H9 (cell line): ENCODE measurements at regions not wholly inside any gene's neighbourhood (a gene's known extent, or its start where the extent isn't known, plus 50 kb on each side); places are given as distances from the start of the nearest gene placed in this dataset.

Source experiments
- DNase-seq: peaks from one replicate; pipeline ENCODE4 v3.0.0-alpha.2; 2017
- H2AFZ ChIP-seq: one replicate; pipeline ENCODE4 v1.6.1; 2013; ENCODE audit warnings: mild to moderate bottlenecking, low read length, control low read depth, moderate library complexity
- H2AK5ac ChIP-seq: 2 replicates; pipeline ENCODE4 v1.6.1; 2013; ENCODE audit warnings: low read length, control low read depth, mixed read lengths; ENCODE audit not compliant: insufficient read length
- H2BK120ac ChIP-seq: one replicate; pipeline ENCODE4 v1.6.1; 2013; ENCODE audit warnings: low read depth, mild to moderate bottlenecking, low read length, control low read depth, inconsistent platforms; ENCODE audit not compliant: poor library complexity, severe bottlenecking
- H2BK12ac ChIP-seq: 2 replicates; pipeline ENCODE4 v1.6.1; 2013; ENCODE audit warnings: low read length, control low read depth, mixed read lengths, low read depth; ENCODE audit not compliant: insufficient read length
- H2BK15ac ChIP-seq: 2 replicates; pipeline ENCODE4 v1.6.1; 2013; ENCODE audit warnings: low read depth, low read length, control low read depth
- H2BK20ac ChIP-seq: one replicate; pipeline ENCODE4 v1.6.1; 2013; ENCODE audit warnings: low read depth, mild to moderate bottlenecking, low read length, control low read depth, inconsistent platforms; ENCODE audit not compliant: poor library complexity, severe bottlenecking
- H2BK5ac ChIP-seq: 2 replicates; pipeline ENCODE4 v1.6.1; 2013; ENCODE audit warnings: low read length, control low read depth, mixed read lengths; ENCODE audit not compliant: insufficient read length
- H3K14ac ChIP-seq: 2 replicates; pipeline ENCODE4 v1.6.1; 2013; ENCODE audit warnings: low read length, control low read depth; ENCODE audit not compliant: insufficient read depth
- H3K18ac ChIP-seq: 2 replicates; pipeline ENCODE4 v1.6.1; 2013; ENCODE audit warnings: low read depth, mild to moderate bottlenecking, mixed read lengths, low read length, control low read depth; ENCODE audit not compliant: insufficient read length
- H3K23ac ChIP-seq: 2 replicates; pipeline ENCODE4 v1.6.1; 2013; ENCODE audit warnings: low read length, control low read depth, mixed read lengths, low read depth; ENCODE audit not compliant: insufficient read length
- H3K23me2 ChIP-seq: 2 replicates; pipeline ENCODE4 v1.6.1; 2013; ENCODE audit warnings: low read depth, mild to moderate bottlenecking, mixed read lengths, low read length, control low read depth; ENCODE audit not compliant: insufficient read length, poor library complexity, severe bottlenecking
- H3K27ac ChIP-seq: 2 replicates; pipeline ENCODE4 v1.5.1; 2013; ENCODE audit warnings: low read length, control low read depth, mixed read lengths, low read depth; ENCODE audit not compliant: insufficient read length
- H3K27me3 ChIP-seq: 2 replicates; pipeline ENCODE4 v1.6.1; 2013; ENCODE audit warnings: low read length, control low read depth, inconsistent platforms; ENCODE audit not compliant: insufficient read depth
- H3K4ac ChIP-seq: 2 replicates; pipeline ENCODE4 v1.6.1; 2013; ENCODE audit warnings: low read depth, mild to moderate bottlenecking, control low read depth, inconsistent platforms, low read length, moderate library complexity
- H3K4me1 ChIP-seq: 2 replicates; pipeline ENCODE4 v1.6.1; 2013; ENCODE audit warnings: low read length, control low read depth, inconsistent platforms; ENCODE audit not compliant: insufficient read depth
- H3K4me2 ChIP-seq: 2 replicates; pipeline ENCODE4 v1.6.1; 2013; ENCODE audit warnings: low read length, control low read depth, mixed read lengths; ENCODE audit not compliant: insufficient read length, insufficient read depth
- H3K56ac ChIP-seq: 2 replicates; pipeline ENCODE4 v1.6.1; 2013; ENCODE audit warnings: low read depth, mild to moderate bottlenecking, mixed read lengths, low read length, control low read depth; ENCODE audit not compliant: insufficient read length
- H3K79me1 ChIP-seq: 2 replicates; pipeline ENCODE4 v1.6.1; 2013; ENCODE audit warnings: low read depth, mild to moderate bottlenecking, moderate library complexity, low read length, control low read depth, inconsistent platforms; ENCODE audit not compliant: insufficient read depth, poor library complexity, severe bottlenecking
- H3K79me2 ChIP-seq: 2 replicates; pipeline ENCODE4 v1.6.1; 2013; ENCODE audit warnings: low read length, control low read depth, inconsistent platforms; ENCODE audit not compliant: insufficient read depth
- H3K9ac ChIP-seq: 2 replicates; pipeline ENCODE4 v1.6.1; 2013; ENCODE audit warnings: low read length, control low read depth, mixed read lengths; ENCODE audit not compliant: insufficient read length; ENCODE audit errors: extremely low read depth
- H3K9me3 ChIP-seq: one replicate; pipeline ENCODE4 v1.6.1; 2013; ENCODE audit warnings: low read depth, low read length, inconsistent platforms; ENCODE audit not compliant: control insufficient read depth
- H3T11ph ChIP-seq: one replicate; pipeline ENCODE4 v1.6.1; 2013; ENCODE audit warnings: mild to moderate bottlenecking, low read length, control low read depth, inconsistent platforms
- H4K20me1 ChIP-seq: one replicate; pipeline ENCODE4 v1.6.1; 2013; ENCODE audit not compliant: control insufficient read depth, insufficient read length, insufficient read depth
- H4K5ac ChIP-seq: 2 replicates; pipeline ENCODE4 v1.6.1; 2013; ENCODE audit warnings: low read depth, mild to moderate bottlenecking, mixed read lengths, low read length, control low read depth; ENCODE audit not compliant: insufficient read length
- H4K8ac ChIP-seq: replicated peaks from 2 replicates; pipeline ENCODE4 v1.6.1; 2013; ENCODE audit warnings: low read length, control low read depth, mixed read lengths, low read depth; ENCODE audit not compliant: insufficient read length
- H4K91ac ChIP-seq: 2 replicates; pipeline ENCODE4 v1.6.1; 2013; ENCODE audit warnings: low read depth, mild to moderate bottlenecking, moderate library complexity, mixed read lengths, low read length, control low read depth; ENCODE audit not compliant: insufficient read length
- H3K27ac Mint-ChIP-seq, 3 experiments: 2 replicates in 2 of 3; 3 replicates in 1 of 3; pipeline ENCODE4 v1.8.0; 2020 to 2021; ENCODE audit warnings: mixed read lengths in 3 of 3, mild to moderate bottlenecking in 1 of 3, moderate library complexity in 1 of 3
- H3K27me3 Mint-ChIP-seq: 2 replicates; pipeline ENCODE4 v1.8.0; 2021; ENCODE audit warnings: low read depth, mild to moderate bottlenecking, moderate library complexity, mixed read lengths
- H3K36me3 Mint-ChIP-seq, 3 experiments: 2 replicates in 2 of 3; 3 replicates in 1 of 3; pipeline ENCODE4 v1.8.0; 2020 to 2021; ENCODE audit warnings: low read depth in 3 of 3, mixed read lengths in 3 of 3; ENCODE audit not compliant: insufficient read depth in 1 of 3
- H3K4me1 Mint-ChIP-seq, 2 experiments: 2 replicates each; pipeline ENCODE4 v1.8.0; 2020; ENCODE audit warnings: mixed read lengths in 2 of 2
- H3K4me3 Mint-ChIP-seq, 2 experiments: 2 replicates in 1 of 2; 3 replicates in 1 of 2; pipeline ENCODE4 v1.8.0; 2020 to 2021; ENCODE audit warnings: mild to moderate bottlenecking in 2 of 2, mixed read lengths in 2 of 2, moderate library complexity in 1 of 2
- H3K9me3 Mint-ChIP-seq, 2 experiments: 2 replicates in 1 of 2; 3 replicates in 1 of 2; pipeline ENCODE4 v1.8.0; 2020; ENCODE audit warnings: mild to moderate bottlenecking in 2 of 2, mixed read lengths in 2 of 2, moderate library complexity in 1 of 2
- CTCF ChIP-seq: fragments of 200-600 bp; sonication (generic); conservative IDR thresholded peaks from 3 replicates; pipeline ENCODE4 v1.8.0; 2021; ENCODE audit warnings: antibody characterized with exemption, mild to moderate bottlenecking
- WGBS: extraction: QIAGEN DNeasy Blood & Tissue Kit; methylation state at CpG from one replicate; pipeline ENCODE4 v1.1.7; 2013; ENCODE audit warnings: missing lambda C conversion rate, low lambda C conversion rate, mixed read lengths; ENCODE audit not compliant: insufficient read length; ENCODE audit errors: extremely low coverage; 5-methylcytosine and 5-hydroxymethylcytosine counted together

DNA sequence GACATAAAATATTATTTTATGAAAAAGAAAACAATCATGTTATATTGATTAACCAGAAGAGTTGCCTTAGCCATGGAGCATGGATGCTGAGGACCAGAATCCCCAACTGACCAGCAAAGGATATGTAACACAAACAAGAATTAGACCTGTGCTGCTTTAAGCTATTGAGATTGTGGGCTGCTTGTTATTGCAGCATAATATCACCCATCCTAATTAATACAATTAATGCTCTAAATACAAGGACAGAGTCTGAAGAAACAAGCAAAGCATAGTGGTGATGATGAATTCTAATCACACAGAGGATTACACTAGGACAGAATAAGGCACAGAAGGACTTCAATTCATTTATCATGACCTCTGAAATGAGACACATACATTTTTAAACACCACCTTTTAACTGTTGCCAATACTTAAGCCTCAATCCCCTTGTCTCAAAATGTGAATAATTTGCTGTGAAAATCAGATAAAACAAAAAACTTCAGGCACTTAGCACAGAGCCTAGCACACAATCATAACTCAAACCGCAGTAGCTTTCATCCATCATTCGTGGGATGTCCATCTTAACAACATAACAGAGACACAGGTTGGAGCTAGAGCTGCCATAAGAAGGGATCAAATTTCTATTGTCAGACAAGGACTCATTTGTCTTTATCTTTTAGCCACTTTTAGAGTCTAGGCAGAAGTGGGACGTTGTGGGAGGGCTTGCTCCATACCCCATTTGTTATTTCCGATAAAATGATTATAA lies 449.6 kb upstream of the DCN start:
- Histone ChIP-seq H2BK15ac (no peak overlapping the region), H4K8ac (no peak overlapping the region), H3K4ac (no peak overlapping the region), H2AK5ac (no peak overlapping the region), H3K4me2 (no peak overlapping the region), H3K14ac (no peak overlapping the region), H3K9me3 (no peaks in the 10 kb centered on the region), H3K23me2 (no peaks in the 10 kb centered on the region), H2BK5ac (no peak overlapping the region), H3K9ac (no peak overlapping the region), H3K18ac (no peak overlapping the region), H3K79me1 (no peaks in the 10 kb centered on the region), H3T11ph (no peak overlapping the region), H3K56ac (no peak overlapping the region), H3K23ac (no peak overlapping the region), H4K20me1 (no peaks in the 10 kb centered on the region), H2BK120ac (no peak overlapping the region), H2BK12ac (no peak overlapping the region), H3K4me1 (no peaks in the 10 kb centered on the region), H3K79me2 (no peaks in the 10 kb centered on the region), H4K5ac (no peak overlapping the region), H3K27me3 (no peaks in the 10 kb centered on the region), H4K91ac (no peak overlapping the region), H2BK20ac (no peak overlapping the region), H2AFZ (no peak overlapping the region), H3K27ac (no peak overlapping the region)
- H3K4me3 Mint-ChIP-seq: no peak overlapping the region
- H3K4me1 Mint-ChIP-seq: peaks cover 0 to 4% of the 10 kb centered on the region in 2 experiments; a peak in 2 of 4 replicates
- no peak for DNase-seq
- peaks cover 2% of the 10 kb centered on the region; the same call in 1 of the 2 replicates for H3K27me3 Mint-ChIP-seq
- H3K9me3 Mint-ChIP-seq: peaks cover 4 to 11% of the 10 kb centered on the region in 2 experiments; a peak in 3 of 5 replicates
- no peak for TF ChIP-seq CTCF
- H3K36me3 Mint-ChIP-seq: peaks cover 0 to 6% (median 0%) of the 10 kb centered on the region in 3 experiments; a peak in 3 of 7 replicates
- WGBS: no CpG with 5 or more reads among the region's 4 CpGs
- H3K27ac Mint-ChIP-seq: no peak overlapping the region
